ENCODE measurements at regions not wholly inside any gene's neighbourhood (a gene's known extent, or its start where the extent isn't known, plus 50 kb on each side); places are given as distances from the start of the nearest gene placed in this dataset.

- TF ChIP-seq CTCF (IDR thresholded peaks at IDR 0.05; ENCODE audit: poor library complexity, severe bottlenecking) (no peak), RAD21 (conservative IDR thresholded peaks at IDR 0.05) (no peak), SMC3 (conservative IDR thresholded peaks at IDR 0.05; ENCODE audit: poor library complexity) (no peak), EZH2 (IDR thresholded peaks at IDR 0.05; ENCODE audit: borderline replicate concordance, insufficient read depth, low read length, poor library complexity, severe bottlenecking) (no peak), EP300 (conservative IDR thresholded peaks at IDR 0.05; ENCODE audit: poor library complexity, severe bottlenecking) (no peak), MXI1 (conservative IDR thresholded peaks at IDR 0.05; ENCODE audit: poor library complexity, severe bottlenecking) (no peak), TAF1 (IDR thresholded peaks at IDR 0.05; ENCODE audit: low read depth) (no peak), REST (IDR thresholded peaks at IDR 0.05; ENCODE audit: borderline replicate concordance) (no peak)
Measured at GRCh38 chr3:135581806-135582205, 383.7 kb upstream of the PPP2R3A start.

Data from neural cell (in vitro differentiated cells).